HepG2 (cell line): ENCODE measurements at regions not wholly inside any gene's neighbourhood (a gene's known extent, or its start where the extent isn't known, plus 50 kb on each side); places are given as distances from the start of the nearest gene placed in this dataset.

Experiments
- ATF3 ChIP-seq: sonication (generic); formaldehyde crosslinking; IDR thresholded peaks from 2 replicates; pipeline ENCODE4 v1.4.0; 2020; ENCODE audit warnings: missing genetic modification reagents
- CENPT ChIP-seq: sonication (generic); formaldehyde crosslinking; IDR thresholded peaks from 2 replicates; pipeline ENCODE4 v1.8.0; 2022; ENCODE audit warnings: low read depth, mild to moderate bottlenecking, moderate library complexity, missing genetic modification reagents
- FOXA1 ChIP-seq, 2 experiments: fragments of 450-650 bp in 1 of 2; sonication (generic) in 1 of 2; formaldehyde crosslinking in 1 of 2; IDR thresholded peaks; 2 replicates each; pipeline versions ENCODE4 v1.4.0 to v1.6.1; 2016 to 2020; ENCODE audit warnings: missing genetic modification reagents in 1 of 2
- FOXA3 ChIP-seq: IDR thresholded peaks from 2 replicates; pipeline ENCODE4 v1.6.1; 2016; ENCODE audit warnings: missing genetic modification reagents, missing compliant biosample characterization
- KMT2A ChIP-seq: sonication (generic); formaldehyde crosslinking; IDR thresholded peaks from 2 replicates; pipeline ENCODE4 v1.4.0; 2020; ENCODE audit warnings: missing genetic modification reagents
- MAX ChIP-seq: IDR thresholded peaks from 2 replicates; pipeline ENCODE4 v1.6.1; 2012; ENCODE audit warnings: inconsistent platforms
- MAZ ChIP-seq, 2 experiments: sonication (generic) in 1 of 2; formaldehyde crosslinking in 1 of 2; IDR thresholded peaks; 2 replicates each; pipeline versions ENCODE4 v1.5.0 to v1.6.1; 2012 to 2020; ENCODE audit warnings: low read depth in 2 of 2, mild to moderate bottlenecking in 2 of 2, borderline replicate concordance in 1 of 2, improper control_type of control experiment in 1 of 2, low read length in 1 of 2, missing genetic modification reagents in 1 of 2, moderate library complexity in 1 of 2
- MIER2 ChIP-seq: IDR thresholded peaks from 2 replicates; pipeline ENCODE4 v1.6.1; 2016; ENCODE audit warnings: missing biosample characterization, missing genetic modification reagents
- PRDM4 ChIP-seq: sonication (generic); formaldehyde crosslinking; IDR thresholded peaks from 2 replicates; pipeline ENCODE4 v1.9.0; 2021; ENCODE audit warnings: missing genetic modification reagents, borderline replicate concordance
- REPIN1 ChIP-seq: sonication (generic); formaldehyde crosslinking; IDR thresholded peaks from 2 replicates; pipeline ENCODE4 v1.8.0; 2022; ENCODE audit warnings: missing genetic modification reagents, low read depth, mild to moderate bottlenecking, borderline replicate concordance
- TMF1 ChIP-seq: sonication (generic); formaldehyde crosslinking; IDR thresholded peaks from 2 replicates; pipeline ENCODE4 v1.8.1; 2022; ENCODE audit warnings: low read depth, missing genetic modification reagents
- TOPORS ChIP-seq: sonication (generic); formaldehyde crosslinking; IDR thresholded peaks from 2 replicates; pipeline ENCODE4 v1.8.0; 2023; ENCODE audit warnings: mild to moderate bottlenecking, missing genetic modification reagents
- USF2 ChIP-seq, 2 experiments: sonication (generic) in 1 of 2; formaldehyde crosslinking in 1 of 2; IDR thresholded peaks; 2 replicates each; pipeline versions ENCODE4 v1.5.1 to v1.6.1; 2011 to 2020; ENCODE audit warnings: borderline replicate concordance in 1 of 2, low read depth in 1 of 2, low read length in 1 of 2, mild to moderate bottlenecking in 1 of 2, missing genetic modification reagents in 1 of 2, moderate library complexity in 1 of 2
- ZBTB20 ChIP-seq: sonication (generic); formaldehyde crosslinking; IDR thresholded peaks from 2 replicates; pipeline ENCODE4 v1.8.1; 2023; ENCODE audit warnings: missing genetic modification reagents, low read depth, mild to moderate bottlenecking, borderline replicate concordance
- ZFP36 ChIP-seq: fragments of 150-350 bp; IDR thresholded peaks from 2 replicates; pipeline ENCODE4 v1.6.1; 2018; ENCODE audit warnings: borderline replicate concordance, low read length, low read depth; ENCODE audit not compliant: partially characterized antibody
- ZNF333 ChIP-seq: sonication (generic); formaldehyde crosslinking; IDR thresholded peaks from 2 replicates; pipeline ENCODE4 v1.4.0; 2020; ENCODE audit warnings: mild to moderate bottlenecking, missing genetic modification reagents, borderline replicate concordance
- ZNF501 ChIP-seq: sonication (generic); formaldehyde crosslinking; IDR thresholded peaks from 2 replicates; pipeline ENCODE4 v1.5.1; 2020; ENCODE audit warnings: mild to moderate bottlenecking, moderate library complexity, missing genetic modification reagents
- ZNF580 ChIP-seq: IDR thresholded peaks from 2 replicates; pipeline ENCODE4 v1.6.1; 2016; ENCODE audit warnings: low read depth, borderline replicate concordance
- ZNF816 ChIP-seq: sonication (generic); formaldehyde crosslinking; IDR thresholded peaks from 2 replicates; pipeline ENCODE4 v1.8.0; 2022; ENCODE audit warnings: missing genetic modification reagents, mild to moderate bottlenecking, borderline replicate concordance

GRCh38 chr15:53197426-53197839 is 407.3 kb upstream of the ONECUT1 start (continued):
- TF ChIP-seq MAZ (IDR thresholded peaks at IDR 0.05; ENCODE audit: borderline replicate concordance, low read depth, low read length) (no peak), MAZ (CRISPR knock-in tag; IDR thresholded peaks at IDR 0.05; ENCODE audit: low read depth) (0 out of 2 replicates have a peak, but pooled peaks have one; percentile 33), ATF3 (CRISPR knock-in tag) (peak; percentile 21; the same call in 1 of the 2 replicates), ZNF816 (CRISPR knock-in tag) (no peak), TMF1 (CRISPR knock-in tag) (no peak), CENPT (CRISPR knock-in tag) (no peak), ZFP36 (no peak), ZNF501 (CRISPR knock-in tag) (peak; percentile 66; the same call in 1 of the 2 replicates), PRDM4 (no peak), ZNF580 (CRISPR knock-in tag) (peak; percentile 44; the same call in 1 of the 2 replicates), REPIN1 (CRISPR knock-in tag) (0 out of 2 replicates have a peak, but pooled peaks have one; percentile 24), TOPORS (CRISPR knock-in tag) (no peak), MIER2 (CRISPR knock-in tag) (peak; percentile 90), USF2 (IDR thresholded peaks at IDR 0.05; ENCODE audit: low read depth, low read length) (no peak), USF2 (CRISPR knock-in tag; IDR thresholded peaks at IDR 0.05; ENCODE audit: borderline replicate concordance) (0 out of 2 replicates have a peak, but pooled peaks have one; percentile 44), MAX (peak; percentile 66), ZNF333 (CRISPR knock-in tag) (0 out of 2 replicates have a peak, but pooled peaks have one; percentile 29), KMT2A (CRISPR knock-in tag) (0 out of 2 replicates have a peak, but pooled peaks have one; percentile 25), FOXA3 (CRISPR knock-in tag) (peak; percentile 43; the same call in 1 of the 2 replicates), FOXA1 (IDR thresholded peaks at IDR 0.05) (no peak), FOXA1 (CRISPR knock-in tag; IDR thresholded peaks at IDR 0.05) (no peak), ZBTB20 (CRISPR knock-in tag) (0 out of 2 replicates have a peak, but pooled peaks have one; percentile 28)
